ENCODE measurements at regions not wholly inside any gene's neighbourhood (a gene's known extent, or its start where the extent isn't known, plus 50 kb on each side); places are given as distances from the start of the nearest gene placed in this dataset.

DNA sequence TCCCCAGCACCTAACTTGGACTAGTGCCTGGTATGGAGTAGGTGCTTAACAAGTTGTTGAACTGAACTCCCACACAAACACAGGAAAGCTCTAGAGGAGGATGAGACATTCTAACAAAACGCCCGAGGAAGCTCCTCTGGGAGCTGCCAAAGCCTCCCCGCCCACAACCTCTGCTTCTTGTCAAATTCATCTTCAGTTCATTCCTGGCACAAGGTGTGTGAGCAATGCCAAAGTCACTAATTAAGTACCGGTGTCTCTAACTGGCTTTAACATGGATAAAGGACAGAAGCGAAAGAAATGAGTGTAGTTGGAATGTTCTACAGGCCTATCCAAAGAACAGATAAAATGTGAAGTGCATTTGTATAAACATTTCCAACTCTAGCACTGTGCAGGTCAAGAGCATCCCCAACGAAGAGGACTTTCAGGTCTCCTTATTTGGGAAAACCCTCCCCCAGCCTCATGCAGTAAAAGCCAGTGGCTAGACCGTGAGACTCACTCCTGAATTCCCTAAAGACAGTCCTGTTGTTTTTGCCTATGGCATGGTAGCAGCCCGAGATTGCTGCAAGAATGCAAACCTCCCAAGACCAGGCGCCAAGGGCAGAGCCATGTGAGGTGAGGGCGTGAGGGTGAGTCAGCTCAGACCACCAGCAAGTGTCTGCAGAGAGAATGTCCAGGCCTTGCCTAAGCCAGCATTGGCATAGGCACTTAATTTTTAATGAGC lies 72.2 kb upstream of the KLF3 start:
- TF ChIP-seq, protein P1, sequence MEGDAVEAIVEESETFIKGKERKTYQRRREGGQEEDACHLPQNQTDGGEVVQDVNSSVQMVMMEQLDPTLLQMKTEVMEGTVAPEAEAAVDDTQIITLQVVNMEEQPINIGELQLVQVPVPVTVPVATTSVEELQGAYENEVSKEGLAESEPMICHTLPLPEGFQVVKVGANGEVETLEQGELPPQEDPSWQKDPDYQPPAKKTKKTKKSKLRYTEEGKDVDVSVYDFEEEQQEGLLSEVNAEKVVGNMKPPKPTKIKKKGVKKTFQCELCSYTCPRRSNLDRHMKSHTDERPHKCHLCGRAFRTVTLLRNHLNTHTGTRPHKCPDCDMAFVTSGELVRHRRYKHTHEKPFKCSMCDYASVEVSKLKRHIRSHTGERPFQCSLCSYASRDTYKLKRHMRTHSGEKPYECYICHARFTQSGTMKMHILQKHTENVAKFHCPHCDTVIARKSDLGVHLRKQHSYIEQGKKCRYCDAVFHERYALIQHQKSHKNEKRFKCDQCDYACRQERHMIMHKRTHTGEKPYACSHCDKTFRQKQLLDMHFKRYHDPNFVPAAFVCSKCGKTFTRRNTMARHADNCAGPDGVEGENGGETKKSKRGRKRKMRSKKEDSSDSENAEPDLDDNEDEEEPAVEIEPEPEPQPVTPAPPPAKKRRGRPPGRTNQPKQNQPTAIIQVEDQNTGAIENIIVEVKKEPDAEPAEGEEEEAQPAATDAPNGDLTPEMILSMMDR (conservative IDR thresholded peaks at IDR 0.05; ENCODE audit: low read depth, low read length) = no peak
- TF ChIP-seq EZH2 (IDR thresholded peaks at IDR 0.05; ENCODE audit: borderline replicate concordance, low read depth, low read length, poor library complexity, severe bottlenecking) = no peak

Data from A673 (cell line).